ENCODE measurements at regions not wholly inside any gene's neighbourhood (a gene's known extent, or its start where the extent isn't known, plus 50 kb on each side); places are given as distances from the start of the nearest gene placed in this dataset.

DNA sequence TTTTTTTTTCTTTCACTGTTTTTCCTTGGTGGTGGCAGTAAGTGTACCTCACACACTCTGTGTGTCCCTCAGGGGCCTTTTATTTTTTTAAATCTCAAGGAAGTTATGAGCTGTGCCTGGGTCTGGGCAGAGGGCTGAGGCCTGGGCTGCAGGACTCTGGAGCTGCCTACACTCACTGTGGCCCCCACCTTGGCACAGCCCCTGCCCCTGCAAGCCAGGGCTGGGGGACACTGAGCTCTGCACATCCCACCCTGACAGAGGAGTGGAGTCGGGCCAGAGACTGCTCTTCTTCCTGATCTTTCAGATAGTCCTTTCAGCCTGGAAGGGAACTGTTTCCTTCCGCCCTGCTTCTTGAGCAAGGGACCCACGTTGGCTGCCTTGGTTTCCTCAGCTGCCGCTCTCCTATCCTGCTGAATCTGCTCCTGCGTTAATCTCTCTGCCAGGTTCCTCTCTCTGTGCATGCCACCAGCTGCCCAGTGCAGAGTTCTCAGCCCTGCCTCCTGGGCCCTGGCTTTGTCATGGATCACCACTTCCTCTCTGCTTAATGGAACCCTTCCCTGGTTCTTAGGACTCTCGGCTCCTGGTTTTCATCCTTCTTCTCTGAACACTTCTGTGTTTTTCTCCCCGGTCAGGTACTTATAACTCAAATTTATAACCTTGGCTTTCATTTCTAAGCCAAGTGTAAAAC is 502.3 kb downstream of the DIRAS2 start:
- Histone ChIP-seq H3K27ac (ENCODE audit: low read depth) (no peak overlapping the region), H3K9me2 (ENCODE audit: insufficient read depth) (no peaks in the 10 kb centered on the region), H3K4me1 (ENCODE audit: insufficient read depth) (no peaks in the 10 kb centered on the region), H3K4me3 (no peak overlapping the region), H4K20me1 (replicated peaks; ENCODE audit: insufficient read depth) (no peaks in the 10 kb centered on the region), H2AFZ (no peak overlapping the region), H3K79me2 (replicated peaks; ENCODE audit: insufficient read depth) (no peaks in the 10 kb centered on the region), H3K4me2 (no peak overlapping the region), H3F3A (replicated peaks; ENCODE audit: low read depth) (no peaks in the 10 kb centered on the region), H3K36me3 (ENCODE audit: insufficient read depth) (no peaks in the 10 kb centered on the region), H3K27me3 (ENCODE audit: insufficient read depth) (no peaks in the 10 kb centered on the region)
- Mint-ChIP-seq H3K36me3 (ENCODE audit: low read depth) (no peaks in the 10 kb centered on the region), H3K27me3 (ENCODE audit: insufficient read depth, low read depth, poor library complexity) (no peaks in the 10 kb centered on the region), H3K9me3 (no peaks in the 10 kb centered on the region; the same call in 2 of the 3 replicates), H3K4me3 (no peak overlapping the region), H3K4me1 (peaks cover 16% of the 10 kb centered on the region), H3K27ac (no peak overlapping the region; the same call in 1 of the 2 replicates)
- ATAC-seq: peak; percentile 71
- peak; percentile 23 for DNase-seq (ENCODE audit: low spot score)
- TF ChIP-seq NANOG (IDR thresholded peaks at IDR 0.05; ENCODE audit: borderline replicate concordance) (no peak), EZH2 (IDR thresholded peaks at IDR 0.05; ENCODE audit: low read depth, unreplicated experiment) (no peak), STAT1 (IDR thresholded peaks at IDR 0.05; ENCODE audit: unreplicated experiment) (no peak), ZNF114 (CRISPR knock-in tag; IDR thresholded peaks at IDR 0.05) (no peak), EZH2phosphoT487 (IDR thresholded peaks at IDR 0.05; ENCODE audit: unreplicated experiment) (no peak), POLR2AphosphoS5 (IDR thresholded peaks at IDR 0.05; ENCODE audit: low read depth) (no peak), CREB1 (CRISPR knock-in tag; IDR thresholded peaks at IDR 0.05; ENCODE audit: low read depth) (no peak), ZNF331 (CRISPR knock-in tag; IDR thresholded peaks at IDR 0.05; ENCODE audit: low read depth) (no peak), JUNB (IDR thresholded peaks at IDR 0.05; ENCODE audit: unreplicated experiment) (no peak)
- TF ChIP-seq, protein P1, sequence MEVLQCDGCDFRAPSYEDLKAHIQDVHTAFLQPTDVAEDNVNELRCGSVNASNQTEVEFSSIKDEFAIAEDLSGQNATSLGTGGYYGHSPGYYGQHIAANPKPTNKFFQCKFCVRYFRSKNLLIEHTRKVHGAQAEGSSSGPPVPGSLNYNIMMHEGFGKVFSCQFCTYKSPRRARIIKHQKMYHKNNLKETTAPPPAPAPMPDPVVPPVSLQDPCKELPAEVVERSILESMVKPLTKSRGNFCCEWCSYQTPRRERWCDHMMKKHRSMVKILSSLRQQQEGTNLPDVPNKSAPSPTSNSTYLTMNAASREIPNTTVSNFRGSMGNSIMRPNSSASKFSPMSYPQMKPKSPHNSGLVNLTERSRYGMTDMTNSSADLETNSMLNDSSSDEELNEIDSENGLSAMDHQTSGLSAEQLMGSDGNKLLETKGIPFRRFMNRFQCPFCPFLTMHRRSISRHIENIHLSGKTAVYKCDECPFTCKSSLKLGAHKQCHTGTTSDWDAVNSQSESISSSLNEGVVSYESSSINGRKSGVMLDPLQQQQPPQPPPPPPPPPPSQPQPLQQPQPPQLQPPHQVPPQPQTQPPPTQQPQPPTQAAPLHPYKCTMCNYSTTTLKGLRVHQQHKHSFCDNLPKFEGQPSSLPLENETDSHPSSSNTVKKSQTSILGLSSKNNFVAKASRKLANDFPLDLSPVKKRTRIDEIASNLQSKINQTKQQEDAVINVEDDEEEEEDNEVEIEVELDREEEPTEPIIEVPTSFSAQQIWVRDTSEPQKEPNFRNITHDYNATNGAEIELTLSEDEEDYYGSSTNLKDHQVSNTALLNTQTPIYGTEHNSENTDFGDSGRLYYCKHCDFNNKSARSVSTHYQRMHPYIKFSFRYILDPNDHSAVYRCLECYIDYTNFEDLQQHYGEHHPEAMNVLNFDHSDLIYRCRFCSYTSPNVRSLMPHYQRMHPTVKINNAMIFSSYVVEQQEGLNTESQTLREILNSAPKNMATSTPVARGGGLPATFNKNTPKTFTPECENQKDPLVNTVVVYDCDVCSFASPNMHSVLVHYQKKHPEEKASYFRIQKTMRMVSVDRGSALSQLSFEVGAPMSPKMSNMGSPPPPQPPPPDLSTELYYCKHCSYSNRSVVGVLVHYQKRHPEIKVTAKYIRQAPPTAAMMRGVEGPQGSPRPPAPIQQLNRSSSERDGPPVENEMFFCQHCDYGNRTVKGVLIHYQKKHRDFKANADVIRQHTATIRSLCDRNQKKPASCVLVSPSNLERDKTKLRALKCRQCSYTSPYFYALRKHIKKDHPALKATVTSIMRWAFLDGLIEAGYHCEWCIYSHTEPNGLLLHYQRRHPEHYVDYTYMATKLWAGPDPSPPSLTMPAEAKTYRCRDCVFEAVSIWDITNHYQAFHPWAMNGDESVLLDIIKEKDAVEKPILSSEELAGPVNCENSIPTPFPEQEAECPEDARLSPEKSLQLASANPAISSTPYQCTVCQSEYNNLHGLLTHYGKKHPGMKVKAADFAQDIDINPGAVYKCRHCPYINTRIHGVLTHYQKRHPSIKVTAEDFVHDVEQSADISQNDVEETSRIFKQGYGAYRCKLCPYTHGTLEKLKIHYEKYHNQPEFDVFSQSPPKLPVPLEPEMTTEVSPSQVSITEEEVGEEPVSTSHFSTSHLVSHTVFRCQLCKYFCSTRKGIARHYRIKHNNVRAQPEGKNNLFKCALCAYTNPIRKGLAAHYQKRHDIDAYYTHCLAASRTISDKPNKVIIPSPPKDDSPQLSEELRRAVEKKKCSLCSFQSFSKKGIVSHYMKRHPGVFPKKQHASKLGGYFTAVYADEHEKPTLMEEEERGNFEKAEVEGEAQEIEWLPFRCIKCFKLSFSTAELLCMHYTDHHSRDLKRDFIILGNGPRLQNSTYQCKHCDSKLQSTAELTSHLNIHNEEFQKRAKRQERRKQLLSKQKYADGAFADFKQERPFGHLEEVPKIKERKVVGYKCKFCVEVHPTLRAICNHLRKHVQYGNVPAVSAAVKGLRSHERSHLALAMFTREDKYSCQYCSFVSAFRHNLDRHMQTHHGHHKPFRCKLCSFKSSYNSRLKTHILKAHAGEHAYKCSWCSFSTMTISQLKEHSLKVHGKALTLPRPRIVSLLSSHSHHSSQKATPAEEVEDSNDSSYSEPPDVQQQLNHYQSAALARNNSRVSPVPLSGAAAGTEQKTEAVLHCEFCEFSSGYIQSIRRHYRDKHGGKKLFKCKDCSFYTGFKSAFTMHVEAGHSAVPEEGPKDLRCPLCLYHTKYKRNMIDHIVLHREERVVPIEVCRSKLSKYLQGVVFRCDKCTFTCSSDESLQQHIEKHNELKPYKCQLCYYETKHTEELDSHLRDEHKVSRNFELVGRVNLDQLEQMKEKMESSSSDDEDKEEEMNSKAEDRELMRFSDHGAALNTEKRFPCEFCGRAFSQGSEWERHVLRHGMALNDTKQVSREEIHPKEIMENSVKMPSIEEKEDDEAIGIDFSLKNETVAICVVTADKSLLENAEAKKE (CRISPR knock-in tag; IDR thresholded peaks at IDR 0.05): no peak
- TF ChIP-seq, protein P2, sequence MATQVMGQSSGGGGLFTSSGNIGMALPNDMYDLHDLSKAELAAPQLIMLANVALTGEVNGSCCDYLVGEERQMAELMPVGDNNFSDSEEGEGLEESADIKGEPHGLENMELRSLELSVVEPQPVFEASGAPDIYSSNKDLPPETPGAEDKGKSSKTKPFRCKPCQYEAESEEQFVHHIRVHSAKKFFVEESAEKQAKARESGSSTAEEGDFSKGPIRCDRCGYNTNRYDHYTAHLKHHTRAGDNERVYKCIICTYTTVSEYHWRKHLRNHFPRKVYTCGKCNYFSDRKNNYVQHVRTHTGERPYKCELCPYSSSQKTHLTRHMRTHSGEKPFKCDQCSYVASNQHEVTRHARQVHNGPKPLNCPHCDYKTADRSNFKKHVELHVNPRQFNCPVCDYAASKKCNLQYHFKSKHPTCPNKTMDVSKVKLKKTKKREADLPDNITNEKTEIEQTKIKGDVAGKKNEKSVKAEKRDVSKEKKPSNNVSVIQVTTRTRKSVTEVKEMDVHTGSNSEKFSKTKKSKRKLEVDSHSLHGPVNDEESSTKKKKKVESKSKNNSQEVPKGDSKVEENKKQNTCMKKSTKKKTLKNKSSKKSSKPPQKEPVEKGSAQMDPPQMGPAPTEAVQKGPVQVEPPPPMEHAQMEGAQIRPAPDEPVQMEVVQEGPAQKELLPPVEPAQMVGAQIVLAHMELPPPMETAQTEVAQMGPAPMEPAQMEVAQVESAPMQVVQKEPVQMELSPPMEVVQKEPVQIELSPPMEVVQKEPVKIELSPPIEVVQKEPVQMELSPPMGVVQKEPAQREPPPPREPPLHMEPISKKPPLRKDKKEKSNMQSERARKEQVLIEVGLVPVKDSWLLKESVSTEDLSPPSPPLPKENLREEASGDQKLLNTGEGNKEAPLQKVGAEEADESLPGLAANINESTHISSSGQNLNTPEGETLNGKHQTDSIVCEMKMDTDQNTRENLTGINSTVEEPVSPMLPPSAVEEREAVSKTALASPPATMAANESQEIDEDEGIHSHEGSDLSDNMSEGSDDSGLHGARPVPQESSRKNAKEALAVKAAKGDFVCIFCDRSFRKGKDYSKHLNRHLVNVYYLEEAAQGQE (IDR thresholded peaks at IDR 0.05; ENCODE audit: unreplicated experiment): no peak
- TF ChIP-seq, protein P3, sequence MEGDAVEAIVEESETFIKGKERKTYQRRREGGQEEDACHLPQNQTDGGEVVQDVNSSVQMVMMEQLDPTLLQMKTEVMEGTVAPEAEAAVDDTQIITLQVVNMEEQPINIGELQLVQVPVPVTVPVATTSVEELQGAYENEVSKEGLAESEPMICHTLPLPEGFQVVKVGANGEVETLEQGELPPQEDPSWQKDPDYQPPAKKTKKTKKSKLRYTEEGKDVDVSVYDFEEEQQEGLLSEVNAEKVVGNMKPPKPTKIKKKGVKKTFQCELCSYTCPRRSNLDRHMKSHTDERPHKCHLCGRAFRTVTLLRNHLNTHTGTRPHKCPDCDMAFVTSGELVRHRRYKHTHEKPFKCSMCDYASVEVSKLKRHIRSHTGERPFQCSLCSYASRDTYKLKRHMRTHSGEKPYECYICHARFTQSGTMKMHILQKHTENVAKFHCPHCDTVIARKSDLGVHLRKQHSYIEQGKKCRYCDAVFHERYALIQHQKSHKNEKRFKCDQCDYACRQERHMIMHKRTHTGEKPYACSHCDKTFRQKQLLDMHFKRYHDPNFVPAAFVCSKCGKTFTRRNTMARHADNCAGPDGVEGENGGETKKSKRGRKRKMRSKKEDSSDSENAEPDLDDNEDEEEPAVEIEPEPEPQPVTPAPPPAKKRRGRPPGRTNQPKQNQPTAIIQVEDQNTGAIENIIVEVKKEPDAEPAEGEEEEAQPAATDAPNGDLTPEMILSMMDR (conservative IDR thresholded peaks at IDR 0.05; ENCODE audit: low read depth in 2 of 2): no peak
- TF ChIP-seq, protein P4, sequence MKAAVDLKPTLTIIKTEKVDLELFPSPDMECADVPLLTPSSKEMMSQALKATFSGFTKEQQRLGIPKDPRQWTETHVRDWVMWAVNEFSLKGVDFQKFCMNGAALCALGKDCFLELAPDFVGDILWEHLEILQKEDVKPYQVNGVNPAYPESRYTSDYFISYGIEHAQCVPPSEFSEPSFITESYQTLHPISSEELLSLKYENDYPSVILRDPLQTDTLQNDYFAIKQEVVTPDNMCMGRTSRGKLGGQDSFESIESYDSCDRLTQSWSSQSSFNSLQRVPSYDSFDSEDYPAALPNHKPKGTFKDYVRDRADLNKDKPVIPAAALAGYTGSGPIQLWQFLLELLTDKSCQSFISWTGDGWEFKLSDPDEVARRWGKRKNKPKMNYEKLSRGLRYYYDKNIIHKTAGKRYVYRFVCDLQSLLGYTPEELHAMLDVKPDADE (IDR thresholded peaks at IDR 0.05): no peak

Data from GM23338 (cell line).